Astrocyte (in vitro differentiated cells and primary cell): ENCODE measurements at regions not wholly inside any gene's neighbourhood (a gene's known extent, or its start where the extent isn't known, plus 50 kb on each side); places are given as distances from the start of the nearest gene placed in this dataset.

Source experiments
- DNase-seq: peaks from one replicate; pipeline ENCODE4 v3.0.0-alpha.2; 2010; ENCODE audit warnings: low read depth
- FAIRE-seq: peaks from 2 replicates; lab custom pipeline; 2011; peaks lifted over from hg19 to GRCh38; lab: Jason Lieb, UNC
- H2AFZ ChIP-seq: 2 replicates; pipeline ENCODE4 v1.6.0; 2012; ENCODE audit warnings: low read depth, low read length, inconsistent platforms
- H3K27ac ChIP-seq: 2 replicates; pipeline ENCODE4 v1.5.1; 2011; ENCODE audit warnings: low read depth, low read length, inconsistent platforms
- H3K27me3 ChIP-seq: 2 replicates; pipeline ENCODE4 v1.6.0; 2011; ENCODE audit warnings: low read length, inconsistent platforms; ENCODE audit not compliant: insufficient read depth
- H3K36me3 ChIP-seq: 2 replicates; pipeline ENCODE4 v1.5.1; 2011; ENCODE audit warnings: low read length, inconsistent platforms; ENCODE audit not compliant: insufficient read depth
- H3K4me1 ChIP-seq: 2 replicates; pipeline ENCODE4 v1.5.1; 2011; ENCODE audit warnings: low read length, inconsistent platforms; ENCODE audit not compliant: insufficient read depth
- H3K4me2 ChIP-seq: 2 replicates; pipeline ENCODE4 v1.6.0; 2012; ENCODE audit warnings: low read length, inconsistent platforms
- H3K4me3 ChIP-seq: 2 replicates; pipeline ENCODE4 v1.5.1; 2011; ENCODE audit warnings: low read depth, mild to moderate bottlenecking, low read length, inconsistent platforms; ENCODE audit not compliant: insufficient read depth
- H3K79me2 ChIP-seq: 2 replicates; pipeline ENCODE4 v1.6.0; 2012; ENCODE audit warnings: mild to moderate bottlenecking, low read length, inconsistent platforms; ENCODE audit not compliant: insufficient read depth
- H3K9ac ChIP-seq: 2 replicates; pipeline ENCODE4 v1.6.0; 2012; ENCODE audit warnings: mild to moderate bottlenecking, low read length, inconsistent platforms
- H3K9me3 ChIP-seq: 2 replicates; pipeline ENCODE4 v1.5.1; 2012; ENCODE audit warnings: low read depth, mild to moderate bottlenecking, low read length, inconsistent platforms; ENCODE audit not compliant: insufficient read depth
- H4K20me1 ChIP-seq: 2 replicates; pipeline ENCODE4 v1.6.0; 2012; ENCODE audit warnings: low read length, inconsistent platforms; ENCODE audit not compliant: insufficient read depth
- H3K27ac Mint-ChIP-seq: one replicate; pipeline ENCODE4 v1.8.0; 2021; ENCODE audit warnings: mild to moderate bottlenecking, mixed read lengths; ENCODE audit not compliant: unreplicated experiment
- H3K27me3 Mint-ChIP-seq: one replicate; pipeline ENCODE4 v1.8.0; 2021; ENCODE audit warnings: low read depth, mixed read lengths; ENCODE audit not compliant: unreplicated experiment
- H3K36me3 Mint-ChIP-seq: one replicate; pipeline ENCODE4 v1.8.0; 2021; ENCODE audit warnings: low read depth, mixed read lengths; ENCODE audit not compliant: unreplicated experiment
- H3K4me1 Mint-ChIP-seq: one replicate; pipeline ENCODE4 v1.8.0; 2021; ENCODE audit warnings: low read depth, mixed read lengths; ENCODE audit not compliant: unreplicated experiment
- H3K4me3 Mint-ChIP-seq: one replicate; pipeline ENCODE4 v1.8.0; 2021; ENCODE audit warnings: mild to moderate bottlenecking, moderate library complexity, mixed read lengths; ENCODE audit not compliant: unreplicated experiment
- H3K9me3 Mint-ChIP-seq: one replicate; pipeline ENCODE4 v1.8.0; 2021; ENCODE audit warnings: mild to moderate bottlenecking, mixed read lengths; ENCODE audit not compliant: unreplicated experiment
- EZH2 ChIP-seq: IDR thresholded peaks from 2 replicates; pipeline ENCODE4 v1.6.1; 2012; ENCODE audit warnings: mild to moderate bottlenecking, low read length, inconsistent platforms; ENCODE audit not compliant: insufficient read depth
- TF ChIP-seq, protein P1 (sequence below): IDR thresholded peaks from 2 replicates; pipeline ENCODE4 v1.5.1; 2011; ENCODE audit warnings: low read depth, mild to moderate bottlenecking, inconsistent platforms, low read length, moderate library complexity; ENCODE audit not compliant: insufficient read depth

DNA sequence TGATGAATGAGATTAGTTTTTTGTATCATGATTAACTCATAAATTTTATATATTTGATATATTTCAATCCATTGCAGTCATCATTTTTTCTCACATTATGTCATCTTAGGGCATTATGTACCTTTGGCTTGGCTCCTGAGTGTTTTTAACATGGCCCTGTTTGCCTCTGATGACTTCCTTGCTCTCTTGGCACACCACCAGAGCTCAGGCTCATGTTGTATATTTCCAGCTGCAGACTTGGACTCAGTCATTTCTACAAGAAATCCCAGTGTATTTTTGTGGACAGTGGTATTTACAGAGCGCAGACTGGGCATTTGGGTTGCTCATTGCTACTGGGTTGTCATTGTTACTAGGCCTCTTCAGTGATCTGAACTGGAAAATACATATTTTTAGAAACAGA lies 188.5 kb downstream of the ADRA2A start:
- Histone ChIP-seq H3K36me3 (no peaks in the 10 kb centered on the region), H3K4me2 (no peak overlapping the region), H3K27ac (no peak overlapping the region), H2AFZ (no peak overlapping the region), H3K9me3 (no peaks in the 10 kb centered on the region), H3K4me1 (no peaks in the 10 kb centered on the region), H3K4me3 (no peak overlapping the region), H4K20me1 (no peaks in the 10 kb centered on the region), H3K79me2 (no peaks in the 10 kb centered on the region), H3K9ac (no peak overlapping the region), H3K27me3 (no peaks in the 10 kb centered on the region)
- H3K36me3 Mint-ChIP-seq, result no peaks in the 10 kb centered on the region
- H3K4me1 Mint-ChIP-seq, result peaks cover 10% of the 10 kb centered on the region
- no peak overlapping the region for H3K4me3 Mint-ChIP-seq
- H3K27ac Mint-ChIP-seq, result no peak overlapping the region
- no peaks in the 10 kb centered on the region for H3K9me3 Mint-ChIP-seq
- peaks cover 2% of the 10 kb centered on the region for H3K27me3 Mint-ChIP-seq
- DNase-seq (no peak), FAIRE-seq (no peak)
- TF ChIP-seq EZH2, result no peak
- TF ChIP-seq, protein P1, sequence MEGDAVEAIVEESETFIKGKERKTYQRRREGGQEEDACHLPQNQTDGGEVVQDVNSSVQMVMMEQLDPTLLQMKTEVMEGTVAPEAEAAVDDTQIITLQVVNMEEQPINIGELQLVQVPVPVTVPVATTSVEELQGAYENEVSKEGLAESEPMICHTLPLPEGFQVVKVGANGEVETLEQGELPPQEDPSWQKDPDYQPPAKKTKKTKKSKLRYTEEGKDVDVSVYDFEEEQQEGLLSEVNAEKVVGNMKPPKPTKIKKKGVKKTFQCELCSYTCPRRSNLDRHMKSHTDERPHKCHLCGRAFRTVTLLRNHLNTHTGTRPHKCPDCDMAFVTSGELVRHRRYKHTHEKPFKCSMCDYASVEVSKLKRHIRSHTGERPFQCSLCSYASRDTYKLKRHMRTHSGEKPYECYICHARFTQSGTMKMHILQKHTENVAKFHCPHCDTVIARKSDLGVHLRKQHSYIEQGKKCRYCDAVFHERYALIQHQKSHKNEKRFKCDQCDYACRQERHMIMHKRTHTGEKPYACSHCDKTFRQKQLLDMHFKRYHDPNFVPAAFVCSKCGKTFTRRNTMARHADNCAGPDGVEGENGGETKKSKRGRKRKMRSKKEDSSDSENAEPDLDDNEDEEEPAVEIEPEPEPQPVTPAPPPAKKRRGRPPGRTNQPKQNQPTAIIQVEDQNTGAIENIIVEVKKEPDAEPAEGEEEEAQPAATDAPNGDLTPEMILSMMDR, result no peak

DNA sequence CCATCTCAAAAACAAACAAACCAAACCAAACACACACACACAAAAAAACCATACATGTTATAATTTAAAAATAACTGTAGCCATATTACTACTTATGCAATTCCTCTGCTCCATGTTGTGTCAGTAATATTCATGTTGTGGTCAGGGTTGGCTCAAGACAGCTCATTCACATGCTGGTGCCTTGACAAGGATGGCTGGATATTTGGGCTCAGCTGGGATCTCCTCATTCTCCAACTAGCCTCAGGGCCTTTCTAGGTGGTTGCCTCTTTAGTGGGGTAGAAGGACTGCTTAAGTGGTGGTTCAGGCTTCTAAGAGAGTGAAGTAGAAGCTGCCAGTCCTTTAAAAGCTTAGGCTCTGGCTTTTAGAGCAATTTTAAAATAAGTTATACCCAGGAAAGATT lies 189.3 kb downstream of the ADRA2A start:
- H3K27ac Mint-ChIP-seq, result no peak overlapping the region

DNA sequence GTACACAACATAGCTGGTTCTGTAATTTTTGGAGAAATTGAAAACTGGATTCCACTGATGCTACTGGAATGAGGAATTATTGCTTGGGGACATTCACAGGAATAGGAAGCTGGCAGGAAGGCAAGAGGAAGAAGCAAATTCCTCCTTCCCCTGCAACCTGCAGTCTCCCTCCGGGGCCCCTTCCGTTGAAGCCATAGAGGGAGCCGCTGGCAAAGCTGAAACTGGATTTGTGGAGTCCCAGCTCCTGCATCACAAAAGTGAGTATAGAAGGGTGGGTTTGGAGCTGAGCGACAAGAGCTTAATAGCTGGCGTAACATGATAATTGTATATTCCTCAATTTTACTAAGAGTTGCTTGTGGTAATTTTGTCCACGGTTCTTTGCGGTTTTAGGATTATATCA lies 190.8 kb downstream of the ADRA2A start:
- Mint-ChIP-seq H3K36me3 (no peaks in the 10 kb centered on the region), H3K9me3 (no peaks in the 10 kb centered on the region), H3K27ac (no peak overlapping the region), H3K4me1 (no peaks in the 10 kb centered on the region), H3K27me3 (peaks cover 5% of the 10 kb centered on the region), H3K4me3 (no peak overlapping the region)
- H3K9ac ChIP-seq, result no peak overlapping the region
- H3K36me3 ChIP-seq, result no peaks in the 10 kb centered on the region
- DNase-seq, result no peak
- no peak overlapping the region for H3K27ac ChIP-seq
- H3K4me1 ChIP-seq, result no peaks in the 10 kb centered on the region
- H3K27me3 ChIP-seq, result no peaks in the 10 kb centered on the region
- H2AFZ ChIP-seq, result no peak overlapping the region
- FAIRE-seq, result no peak
- H3K4me3 ChIP-seq, result no peak overlapping the region
- no peaks in the 10 kb centered on the region for H4K20me1 ChIP-seq
- H3K4me2 ChIP-seq, result no peak overlapping the region
- TF ChIP-seq EZH2, result no peak
- TF ChIP-seq, protein P1, result no peak
- no peaks in the 10 kb centered on the region for H3K9me3 ChIP-seq
- no peaks in the 10 kb centered on the region for H3K79me2 ChIP-seq

More for the DNA sequence above, 189.3 kb downstream of the ADRA2A start:
- Histone ChIP-seq H3K27ac (no peak overlapping the region), H3K4me2 (no peak overlapping the region), H3K9me3 (no peaks in the 10 kb centered on the region), H3K4me3 (no peak overlapping the region), H3K4me1 (no peaks in the 10 kb centered on the region), H4K20me1 (no peaks in the 10 kb centered on the region), H3K79me2 (no peaks in the 10 kb centered on the region), H3K36me3 (no peaks in the 10 kb centered on the region), H3K27me3 (no peaks in the 10 kb centered on the region), H3K9ac (no peak overlapping the region), H2AFZ (no peak overlapping the region)
- TF ChIP-seq EZH2, result no peak
- TF ChIP-seq, protein P1, result no peak
- no peak overlapping the region for H3K4me3 Mint-ChIP-seq
- no peaks in the 10 kb centered on the region for H3K9me3 Mint-ChIP-seq
- DNase-seq, result no peak
- H3K4me1 Mint-ChIP-seq, result peaks cover 7% of the 10 kb centered on the region
- H3K36me3 Mint-ChIP-seq, result no peaks in the 10 kb centered on the region
- no peak for FAIRE-seq
- peaks cover 5% of the 10 kb centered on the region for H3K27me3 Mint-ChIP-seq
